ENCODE measurements at regions not wholly inside any gene's neighbourhood (a gene's known extent, or its start where the extent isn't known, plus 50 kb on each side); places are given as distances from the start of the nearest gene placed in this dataset.
"Not testable (repeated sequence)": the region's sequence is repeated elsewhere in the genome, so short reads cannot be mapped to it uniquely, and the experiment has no call there.

- not testable (repeated sequence) for TF ChIP-seq CTCF, EZH2phosphoT487, EZH2 (IDR thresholded peaks at IDR 0.05)
Observed at GRCh38 chr1:148222399-148223159, 70.5 kb upstream of the NBPF11 start.

All from neural progenitor cell (in vitro differentiated cells).